Mesodermal cell (in vitro differentiated cells): ENCODE measurements at regions not wholly inside any gene's neighbourhood (a gene's known extent, or its start where the extent isn't known, plus 50 kb on each side); places are given as distances from the start of the nearest gene placed in this dataset.
"Not testable (repeated sequence)": the region's sequence is repeated elsewhere in the genome, so short reads cannot be mapped to it uniquely, and the experiment has no call there.

Experiments
- H3K27ac ChIP-seq: 2 replicates; pipeline ENCODE4 v1.7.0; 2013; ENCODE audit warnings: mild to moderate bottlenecking, low read depth, low read length, moderate library complexity; ENCODE audit not compliant: severe bottlenecking
- H3K36me3 ChIP-seq: 2 replicates; pipeline ENCODE4 v1.7.1; 2013; ENCODE audit warnings: mild to moderate bottlenecking, low read length, moderate library complexity; ENCODE audit not compliant: control insufficient read depth, insufficient read depth
- H3K4me1 ChIP-seq: one replicate; pipeline ENCODE4 v1.7.1; 2013; ENCODE audit warnings: mild to moderate bottlenecking, low read length; ENCODE audit not compliant: insufficient read depth, control insufficient read depth, poor library complexity, severe bottlenecking
- H3K4me3 ChIP-seq: 2 replicates; pipeline ENCODE4 v1.7.0; 2013; ENCODE audit warnings: low read length, control low read depth, mild to moderate bottlenecking; ENCODE audit not compliant: insufficient read depth, poor library complexity, severe bottlenecking; ENCODE audit errors: extremely low read depth
- H3K9me3 ChIP-seq: 2 replicates; pipeline ENCODE4 v1.7.1; 2013; ENCODE audit warnings: mild to moderate bottlenecking, low read length, moderate library complexity; ENCODE audit not compliant: control insufficient read depth
- WGBS, 2 experiments: methylation state at CpG; one replicate each; pipeline ENCODE4 v1.1.5; 2013; ENCODE audit warnings: missing lambda C conversion rate in 2 of 2; ENCODE audit not compliant: insufficient coverage in 2 of 2; 5-methylcytosine and 5-hydroxymethylcytosine counted together

DNA sequence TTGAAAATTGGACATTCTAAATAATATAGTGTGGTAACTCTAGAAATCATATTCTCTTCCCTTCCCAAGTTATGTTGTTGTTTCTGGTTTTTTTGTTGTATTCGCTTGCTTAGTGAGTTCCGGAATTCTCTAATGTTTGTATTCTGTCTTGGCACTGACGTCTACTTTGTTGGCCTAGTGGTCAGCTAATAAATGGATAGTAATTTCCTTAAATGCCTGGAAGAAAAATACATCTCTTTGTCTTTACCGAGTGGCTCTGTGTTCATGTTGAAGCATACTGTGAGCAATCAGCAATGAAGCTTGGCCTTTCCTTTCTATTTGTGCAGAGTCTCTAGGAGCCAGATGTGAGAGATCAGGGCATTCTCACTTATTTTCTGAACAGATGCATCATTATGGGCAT lies 1225.7 kb downstream of the JRKL start:
- 79% methylated on average over 3 of the region's 4 CpGs; no CpG with 5 or more reads in 1 of the 2 experiments for WGBS, 2 experiments
- Histone ChIP-seq H3K4me3 (no peak overlapping the region), H3K9me3 (peaks cover 4% of the 10 kb centered on the region), H3K27ac (no peak overlapping the region), H3K36me3 (no peaks in the 10 kb centered on the region), H3K4me1 (no peaks in the 10 kb centered on the region)

GRCh38 chr11:97617031-97617430 lies 1227.2 kb downstream of the JRKL start:
- no peaks in the 10 kb centered on the region for H3K4me1 ChIP-seq
- peaks cover 4% of the 10 kb centered on the region for H3K9me3 ChIP-seq
- no peak overlapping the region for H3K27ac ChIP-seq
- H3K4me3 ChIP-seq: no peak overlapping the region
- 75 to 85% methylated on average over 2 of the region's 3 CpGs for WGBS, 2 experiments
- H3K36me3 ChIP-seq: no peaks in the 10 kb centered on the region

GRCh38 chr11:97620007-97620406 lies 1230.2 kb downstream of the JRKL start:
- H3K27ac ChIP-seq: no peak overlapping the region
- no peaks in the 10 kb centered on the region for H3K4me1 ChIP-seq

GRCh38 chr11:97621282-97621681 lies 1231.5 kb downstream of the JRKL start:
- H3K4me3 ChIP-seq: no peak overlapping the region
- H3K36me3 ChIP-seq: no peaks in the 10 kb centered on the region
- no peak overlapping the region for H3K27ac ChIP-seq
- peaks cover 4% of the 10 kb centered on the region for H3K9me3 ChIP-seq
- H3K4me1 ChIP-seq: no peaks in the 10 kb centered on the region

More at GRCh38 chr11:97620007-97620406, 1230.2 kb downstream of the JRKL start:
- H3K4me3 ChIP-seq: no peak overlapping the region
- H3K36me3 ChIP-seq: no peaks in the 10 kb centered on the region
- peaks cover 4% of the 10 kb centered on the region for H3K9me3 ChIP-seq

DNA sequence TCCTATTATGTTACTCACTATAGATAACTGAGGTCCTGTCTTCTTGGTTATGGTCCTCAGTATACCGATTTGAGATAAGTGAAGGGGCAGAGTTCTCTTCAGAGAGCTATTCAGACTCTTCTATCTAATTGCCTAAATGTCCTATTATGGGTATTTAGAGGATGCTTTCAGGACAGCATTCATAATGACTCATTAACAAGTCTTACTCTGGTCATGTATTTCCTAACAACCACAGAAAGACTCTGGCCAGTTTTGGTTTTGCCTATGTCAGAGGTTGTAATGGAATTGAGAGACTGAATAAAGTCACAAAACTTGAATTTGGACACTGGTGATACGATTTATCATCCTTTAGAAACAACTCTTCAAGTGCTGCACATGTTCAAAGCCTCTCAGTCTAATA lies 1233.0 kb downstream of the JRKL start:
- Histone ChIP-seq H3K36me3 (no peaks in the 10 kb centered on the region), H3K27ac (no peak overlapping the region), H3K4me1 (no peaks in the 10 kb centered on the region), H3K9me3 (no peaks in the 10 kb centered on the region), H3K4me3 (no peak overlapping the region)
- WGBS, 2 experiments: no CpG with 5 or more reads among the region's 2 CpGs

DNA sequence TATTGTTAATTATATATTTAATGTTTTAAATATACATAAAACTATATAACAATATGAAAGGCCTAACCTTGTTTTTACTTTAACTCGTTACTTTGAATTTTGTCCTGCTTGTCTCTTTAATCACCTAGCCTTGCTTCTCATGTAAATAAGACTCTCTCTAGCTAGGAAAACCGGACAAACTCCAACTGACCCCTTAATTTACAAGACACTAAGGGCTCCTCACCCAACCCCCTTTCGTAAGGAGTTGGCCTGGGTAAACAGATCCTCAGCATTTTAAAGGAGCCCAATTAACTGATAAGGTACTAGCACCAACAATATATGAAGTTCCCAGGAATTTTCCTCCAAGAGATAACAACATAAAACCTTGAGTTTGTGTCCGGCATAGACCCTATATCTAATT lies 1246.9 kb downstream of the JRKL start:
- H3K9me3 ChIP-seq, H3K4me3 ChIP-seq, H3K4me1 ChIP-seq, H3K36me3 ChIP-seq, H3K27ac ChIP-seq: not testable (repeated sequence)
- WGBS, 2 experiments: no CpG with 5 or more reads among the region's 4 CpGs

DNA sequence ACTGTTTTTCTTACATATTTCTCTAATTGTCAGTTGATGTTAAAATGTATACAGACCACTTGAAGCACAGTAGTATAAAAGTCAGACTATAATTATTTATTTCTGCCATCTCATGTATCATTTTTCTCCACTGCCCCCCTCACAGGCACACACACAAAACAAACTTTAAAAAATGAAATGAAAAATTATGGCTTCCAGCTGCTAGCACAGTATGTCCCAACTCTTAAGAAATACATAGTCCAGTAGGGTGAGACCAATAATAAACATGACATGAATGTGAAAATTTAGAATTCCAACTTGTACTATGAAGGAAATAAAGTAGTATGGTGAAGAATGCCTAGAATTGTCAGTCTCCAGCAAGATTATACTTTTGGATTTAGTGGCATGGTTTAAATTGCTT lies 1247.9 kb downstream of the JRKL start:
- no peaks in the 10 kb centered on the region for H3K9me3 ChIP-seq
- no peaks in the 10 kb centered on the region for H3K4me1 ChIP-seq
- H3K27ac ChIP-seq: no peak overlapping the region
- no peak overlapping the region for H3K4me3 ChIP-seq
- H3K36me3 ChIP-seq: no peaks in the 10 kb centered on the region

DNA sequence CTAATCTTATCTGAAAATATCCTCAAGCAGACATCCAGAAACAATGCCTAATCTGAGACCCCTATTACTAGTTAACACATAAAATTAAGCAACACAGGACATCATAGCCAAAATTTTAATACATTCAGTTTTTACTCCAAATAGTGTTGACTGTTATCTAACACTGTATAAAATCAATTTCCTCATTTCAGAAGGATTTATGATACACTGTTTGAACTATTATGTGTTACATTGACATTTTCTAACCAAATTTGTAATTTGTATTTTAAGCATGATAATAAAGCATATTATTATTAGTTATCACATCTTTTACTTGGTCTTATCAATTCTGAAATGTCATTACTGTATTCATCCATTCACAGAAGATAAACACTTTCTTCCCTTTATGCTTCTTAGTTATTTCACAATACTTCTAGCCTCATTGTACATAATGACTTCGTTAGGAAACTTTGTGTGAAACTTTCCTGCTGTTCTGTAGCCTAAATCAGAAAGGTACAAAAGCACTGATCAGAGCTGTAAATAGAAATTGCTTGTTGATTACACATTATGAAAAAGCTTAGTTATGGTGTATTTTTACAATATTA lies 1248.9 kb downstream of the JRKL start:
- WGBS, 2 experiments: no CpG with 5 or more reads among the region's 1 CpG
- Histone ChIP-seq H3K27ac (no peak overlapping the region), H3K4me1 (no peaks in the 10 kb centered on the region), H3K36me3 (no peaks in the 10 kb centered on the region), H3K9me3 (no peaks in the 10 kb centered on the region), H3K4me3 (no peak overlapping the region)

- no peak overlapping the region for H3K27ac ChIP-seq
- H3K4me3 ChIP-seq: no peak overlapping the region
- H3K36me3 ChIP-seq: no peaks in the 10 kb centered on the region
- H3K9me3 ChIP-seq: no peaks in the 10 kb centered on the region
- H3K4me1 ChIP-seq: no peaks in the 10 kb centered on the region
Measured at GRCh38 chr11:97641988-97642387, 1252.2 kb downstream of the JRKL start.

GRCh38 chr11:97645736-97646135 lies 1255.9 kb downstream of the JRKL start:
- no peaks in the 10 kb centered on the region for H3K4me1 ChIP-seq
- H3K36me3 ChIP-seq: no peaks in the 10 kb centered on the region
- no peaks in the 10 kb centered on the region for H3K9me3 ChIP-seq
- no peak overlapping the region for H3K27ac ChIP-seq
- WGBS, 2 experiments: 89% methylated on average over 2 of the region's 3 CpGs; no CpG with 5 or more reads in 1 of the 2 experiments
- H3K4me3 ChIP-seq: no peak overlapping the region

- no peak overlapping the region for H3K27ac ChIP-seq
- H3K36me3 ChIP-seq: no peaks in the 10 kb centered on the region
- no peaks in the 10 kb centered on the region for H3K4me1 ChIP-seq
- WGBS, 2 experiments: no CpG with 5 or more reads among the region's 2 CpGs
- no peaks in the 10 kb centered on the region for H3K9me3 ChIP-seq
- H3K4me3 ChIP-seq: no peak overlapping the region
Measured at GRCh38 chr11:97656356-97656755, 1266.5 kb downstream of the JRKL start.

- H3K4me1 ChIP-seq: no peaks in the 10 kb centered on the region
- WGBS, 2 experiments: no CpG with 5 or more reads among the region's 7 CpGs
- H3K4me3 ChIP-seq: no peak overlapping the region
Measured at GRCh38 chr11:97657852-97658251, 1268.0 kb downstream of the JRKL start.

More at GRCh38 chr11:97657852-97658251, 1268.0 kb downstream of the JRKL start:
- Histone ChIP-seq H3K27ac (no peak overlapping the region), H3K9me3 (no peaks in the 10 kb centered on the region), H3K36me3 (no peaks in the 10 kb centered on the region)
